Effector memory CD8-positive, alpha-beta T cell (primary cell): ENCODE measurements at regions not wholly inside any gene's neighbourhood (a gene's known extent, or its start where the extent isn't known, plus 50 kb on each side); places are given as distances from the start of the nearest gene placed in this dataset.
A peak's percentile ranks its signal among the peaks of the same experiment; 100 is the strongest.

Experiments
- ATAC-seq: fragments of 150-1000 bp; cut with Tn5 transposase; replicated peaks from 2 replicates; pipeline ENCODE4 v1.10.0; 2021; ENCODE audit warnings: mild to moderate bottlenecking, moderate library complexity
- DNase-seq, 3 experiments: peaks; one replicate each; pipeline ENCODE4 v3.0.0; 2021
- H3K27ac Mint-ChIP-seq, 2 donors: one replicate each; pipeline ENCODE4 v1.8.0; 2022; ENCODE audit warnings: mild to moderate bottlenecking in 2 of 2, mixed read lengths in 2 of 2, moderate library complexity in 2 of 2
- H3K27me3 Mint-ChIP-seq, 2 donors: one replicate each; pipeline ENCODE4 v1.8.0; 2022; ENCODE audit warnings: mixed read lengths in 2 of 2
- H3K36me3 Mint-ChIP-seq: one replicate; pipeline ENCODE4 v1.8.0; 2022; ENCODE audit warnings: mild to moderate bottlenecking, moderate library complexity, mixed read lengths; ENCODE audit not compliant: insufficient read depth
- H3K4me1 Mint-ChIP-seq, 2 donors: one replicate each; pipeline ENCODE4 v1.8.0; 2022; ENCODE audit warnings: low read depth in 2 of 2, mixed read lengths in 2 of 2
- H3K4me3 Mint-ChIP-seq, 2 donors: one replicate each; pipeline ENCODE4 v1.8.0; 2022; ENCODE audit warnings: mild to moderate bottlenecking in 2 of 2, mixed read lengths in 2 of 2, moderate library complexity in 2 of 2
- H3K9me3 Mint-ChIP-seq, 2 donors: one replicate each; pipeline ENCODE4 v1.8.0; 2022; ENCODE audit warnings: mixed read lengths in 2 of 2

DNA sequence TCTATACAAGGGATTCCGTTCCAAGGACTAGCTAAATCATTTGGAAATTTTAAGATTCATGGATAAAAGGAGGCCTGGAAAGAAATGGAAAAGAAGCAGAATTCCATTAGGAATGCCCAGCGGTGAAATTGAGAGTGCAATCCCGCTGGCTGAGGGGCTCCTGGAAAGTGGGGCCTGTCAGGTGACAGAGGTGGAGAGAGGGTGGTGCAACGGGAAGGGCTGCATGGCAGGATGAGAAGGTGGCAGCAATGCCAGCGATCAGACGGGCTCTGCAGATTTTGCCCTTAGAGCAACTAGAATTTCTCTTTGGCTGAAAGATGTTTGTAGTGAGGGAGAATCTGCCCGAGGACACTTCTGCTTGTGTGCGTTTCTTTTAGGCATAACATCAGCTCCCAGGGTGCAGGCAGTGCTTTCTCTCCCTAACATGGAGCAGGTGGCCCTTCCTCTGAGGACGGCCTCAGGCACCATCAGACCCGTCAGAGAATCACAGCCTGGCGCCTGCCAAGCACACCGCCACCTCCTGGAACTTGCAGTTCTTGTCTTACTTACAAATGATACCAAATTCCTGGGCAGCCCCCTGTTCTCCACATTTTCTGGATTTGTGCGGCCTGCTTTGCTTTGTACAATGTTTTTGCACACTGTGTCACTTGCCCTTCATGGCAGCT lies 261.6 kb downstream of the NDUFA10 start:
- peak overlapping the region in 1 of 2 donors; percentile 47 for H3K27ac Mint-ChIP-seq
- H3K27me3 Mint-ChIP-seq: peaks cover 26 to 70% of the 10 kb centered on the region in 2 donors
- no peak overlapping the region for H3K4me3 Mint-ChIP-seq
- DNase-seq (no peak), ATAC-seq (no peak)
- H3K36me3 Mint-ChIP-seq: no peaks in the 10 kb centered on the region
- no peaks in the 10 kb centered on the region for H3K4me1 Mint-ChIP-seq
- H3K9me3 Mint-ChIP-seq: no peaks in the 10 kb centered on the region

DNA sequence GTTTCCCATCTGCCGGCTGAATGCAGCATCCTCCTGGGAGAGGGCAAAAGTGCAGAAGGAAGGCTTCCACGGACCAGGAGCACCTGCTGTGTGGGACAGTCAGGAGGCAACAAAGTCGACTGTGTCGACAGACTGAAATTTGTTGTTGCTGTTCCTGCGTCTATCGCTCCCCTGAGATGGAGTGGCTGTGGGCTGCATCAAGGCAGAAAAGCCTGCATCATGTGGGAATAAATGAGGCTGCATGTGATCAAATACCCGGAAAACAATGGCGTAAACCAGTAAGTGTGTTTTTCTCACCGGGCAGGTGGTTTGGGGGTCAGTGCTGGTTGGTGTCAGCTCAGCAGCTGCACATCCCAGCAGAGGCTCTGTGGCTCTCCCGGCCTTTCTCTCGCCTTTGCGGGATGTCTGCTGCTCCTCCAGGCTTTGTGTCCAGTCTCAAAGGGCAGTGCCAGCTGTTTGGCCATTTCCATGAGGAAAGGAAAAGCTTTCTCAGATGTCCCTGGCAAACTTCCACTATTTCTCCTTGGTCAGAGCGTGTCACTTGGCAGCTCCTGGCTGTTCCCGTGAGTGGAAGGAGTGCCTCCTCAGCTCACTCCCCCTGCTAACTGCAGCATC lies 262.4 kb downstream of the NDUFA10 start:
- H3K27me3 Mint-ChIP-seq: peaks cover 25 to 69% of the 10 kb centered on the region in 2 donors
- H3K36me3 Mint-ChIP-seq: no peaks in the 10 kb centered on the region
- ATAC-seq (no peak), DNase-seq (no peak)
- no peak overlapping the region for H3K4me3 Mint-ChIP-seq
- no peaks in the 10 kb centered on the region for H3K4me1 Mint-ChIP-seq
- no peaks in the 10 kb centered on the region for H3K9me3 Mint-ChIP-seq
- peak overlapping the region in 1 of 2 donors; percentile 47 for H3K27ac Mint-ChIP-seq

DNA sequence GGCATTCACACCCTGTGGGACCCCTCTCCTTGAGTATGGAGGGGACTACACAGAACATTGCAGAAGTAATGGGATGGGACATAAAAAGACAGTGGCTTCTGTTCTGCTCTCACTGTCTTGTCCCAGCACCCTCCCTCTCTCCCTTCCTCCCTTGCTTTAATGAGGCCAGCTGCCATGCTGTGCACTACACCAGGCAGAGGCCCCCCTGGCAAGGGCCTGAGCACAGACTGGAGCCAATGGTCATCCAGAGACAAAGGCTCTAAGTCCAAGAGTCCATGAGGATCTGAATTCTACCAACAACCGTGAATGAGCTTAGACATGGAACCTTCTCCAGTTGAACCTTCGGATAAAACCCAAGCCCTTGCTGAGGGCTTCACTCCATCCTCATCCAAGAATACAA lies 263.0 kb downstream of the NDUFA10 start:
- Mint-ChIP-seq H3K9me3 (no peaks in the 10 kb centered on the region), H3K4me3 (no peak overlapping the region), H3K4me1 (peaks cover 0 to 2% of the 10 kb centered on the region in 2 donors), H3K27me3 (peaks cover 32 to 74% of the 10 kb centered on the region in 2 donors), H3K36me3 (no peaks in the 10 kb centered on the region), H3K27ac (no peak overlapping the region)
- ATAC-seq (no peak), DNase-seq (no peak)

DNA sequence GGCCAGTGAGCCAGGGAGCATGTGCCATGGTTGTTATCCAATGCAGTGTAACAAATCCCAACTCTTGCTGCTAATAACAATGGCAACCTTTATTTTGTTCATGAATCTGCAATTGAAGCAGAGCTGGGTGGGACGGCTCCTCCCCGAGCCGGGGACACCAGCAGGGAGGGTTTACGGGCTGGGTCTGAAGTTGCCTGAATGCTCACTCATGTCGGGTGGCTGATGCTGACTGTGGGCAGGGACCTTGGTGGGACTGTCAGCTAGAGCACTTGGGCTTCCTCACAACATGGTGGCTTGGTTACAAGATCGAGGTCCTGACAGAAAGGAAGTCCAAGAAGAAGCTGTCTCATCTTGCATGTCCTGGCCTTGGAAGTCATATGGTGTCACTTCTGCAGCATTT lies 264.5 kb downstream of the NDUFA10 start:
- Mint-ChIP-seq H3K9me3 (no peaks in the 10 kb centered on the region), H3K27me3 (peaks cover 28 to 66% of the 10 kb centered on the region in 2 donors), H3K36me3 (no peaks in the 10 kb centered on the region), H3K4me1 (peaks cover 0 to 2% of the 10 kb centered on the region in 2 donors), H3K27ac (no peak overlapping the region), H3K4me3 (no peak overlapping the region)
- DNase-seq: no peak
- ATAC-seq: no peak

DNA sequence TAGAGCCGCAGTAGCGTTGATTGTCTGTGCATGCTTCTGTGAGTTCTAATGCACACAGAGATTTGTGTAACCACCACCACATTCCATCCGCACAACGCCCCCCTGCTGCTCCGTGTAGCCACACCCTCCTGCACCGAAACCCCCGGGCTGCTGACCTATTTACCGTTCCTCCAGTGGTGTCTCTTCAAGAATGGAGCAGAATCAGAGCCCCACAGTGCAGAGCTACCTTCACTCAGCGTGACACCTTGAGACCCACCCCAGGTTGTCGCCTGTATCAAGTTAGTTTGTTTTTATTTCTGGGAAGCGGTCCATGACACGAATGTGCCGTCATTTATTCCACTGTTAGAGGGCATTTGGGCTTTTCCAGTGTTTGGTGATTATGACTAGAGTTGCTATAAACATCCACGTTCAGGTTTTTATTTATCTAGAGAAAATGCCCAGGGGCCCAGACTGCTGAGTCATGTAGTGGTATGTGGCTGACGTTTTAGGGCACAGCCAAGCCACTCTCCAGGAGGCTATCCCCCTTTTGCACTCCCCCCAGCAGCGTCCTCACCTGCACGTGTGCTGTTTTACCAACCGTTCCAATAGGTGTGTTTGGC lies 266.8 kb downstream of the NDUFA10 start:
- H3K36me3 Mint-ChIP-seq: no peaks in the 10 kb centered on the region
- ATAC-seq: peak; percentile 43
- no peaks in the 10 kb centered on the region for H3K9me3 Mint-ChIP-seq
- peaks cover 0 to 2% of the 10 kb centered on the region in 2 donors for H3K4me1 Mint-ChIP-seq
- H3K27ac Mint-ChIP-seq: no peak overlapping the region
- H3K27me3 Mint-ChIP-seq: peaks cover 43 to 61% of the 10 kb centered on the region in 2 donors
- no peak overlapping the region for H3K4me3 Mint-ChIP-seq
- DNase-seq: no peak

DNA sequence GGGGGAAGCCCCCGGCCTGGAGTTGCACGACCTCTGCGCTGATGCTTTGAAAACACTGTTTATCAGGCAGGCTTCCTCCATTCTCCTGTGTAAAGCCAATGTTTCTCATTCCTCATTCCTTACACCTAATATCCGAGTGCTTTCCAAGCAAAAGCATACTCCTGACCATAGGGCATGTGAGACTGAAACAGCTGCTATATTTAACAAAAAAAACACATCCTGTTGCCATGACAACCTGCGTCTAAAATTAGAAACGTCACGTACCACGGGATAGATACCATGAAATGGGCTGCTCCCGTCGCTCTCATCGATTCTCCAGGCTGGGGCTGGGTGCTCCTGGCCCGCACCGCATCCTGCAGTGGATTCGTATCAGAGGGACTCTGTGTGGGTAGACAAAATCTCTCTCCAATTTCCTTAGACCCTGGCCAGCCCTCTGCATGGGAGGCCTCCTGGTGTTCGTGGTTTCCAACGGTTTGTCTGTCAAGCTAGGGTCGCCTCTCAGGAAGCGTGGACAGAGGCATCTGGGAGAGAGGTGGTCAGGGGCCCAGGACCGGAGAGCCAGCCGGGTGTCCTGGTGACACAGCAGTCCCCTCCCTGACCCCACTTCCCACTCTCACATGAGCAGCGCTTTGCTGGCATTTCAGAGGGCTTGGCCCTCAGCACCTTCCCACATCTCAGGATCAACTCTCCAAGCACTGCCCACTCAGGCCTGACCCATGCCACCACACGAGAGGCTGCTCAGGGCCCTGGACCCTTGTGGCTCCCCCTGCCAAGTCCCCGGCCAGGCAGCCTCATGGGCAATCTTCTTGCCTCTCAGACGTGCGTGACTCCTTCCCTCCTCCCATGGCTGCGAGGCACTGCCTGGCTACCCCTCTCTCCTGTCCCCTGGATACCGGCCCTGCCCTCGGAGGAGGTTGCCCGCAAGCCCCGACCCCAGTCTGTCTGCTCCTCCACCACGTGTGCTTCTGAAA lies 268.1 kb downstream of the NDUFA10 start:
- H3K4me1 Mint-ChIP-seq: peaks cover 0 to 3% of the 10 kb centered on the region in 2 donors
- H3K27me3 Mint-ChIP-seq: peaks cover 39 to 51% of the 10 kb centered on the region in 2 donors
- no peaks in the 10 kb centered on the region for H3K36me3 Mint-ChIP-seq
- ATAC-seq (no peak), DNase-seq (no peak)
- no peaks in the 10 kb centered on the region for H3K9me3 Mint-ChIP-seq
- no peak overlapping the region for H3K4me3 Mint-ChIP-seq
- H3K27ac Mint-ChIP-seq: peak overlapping the region; percentile 19 to 49

DNA sequence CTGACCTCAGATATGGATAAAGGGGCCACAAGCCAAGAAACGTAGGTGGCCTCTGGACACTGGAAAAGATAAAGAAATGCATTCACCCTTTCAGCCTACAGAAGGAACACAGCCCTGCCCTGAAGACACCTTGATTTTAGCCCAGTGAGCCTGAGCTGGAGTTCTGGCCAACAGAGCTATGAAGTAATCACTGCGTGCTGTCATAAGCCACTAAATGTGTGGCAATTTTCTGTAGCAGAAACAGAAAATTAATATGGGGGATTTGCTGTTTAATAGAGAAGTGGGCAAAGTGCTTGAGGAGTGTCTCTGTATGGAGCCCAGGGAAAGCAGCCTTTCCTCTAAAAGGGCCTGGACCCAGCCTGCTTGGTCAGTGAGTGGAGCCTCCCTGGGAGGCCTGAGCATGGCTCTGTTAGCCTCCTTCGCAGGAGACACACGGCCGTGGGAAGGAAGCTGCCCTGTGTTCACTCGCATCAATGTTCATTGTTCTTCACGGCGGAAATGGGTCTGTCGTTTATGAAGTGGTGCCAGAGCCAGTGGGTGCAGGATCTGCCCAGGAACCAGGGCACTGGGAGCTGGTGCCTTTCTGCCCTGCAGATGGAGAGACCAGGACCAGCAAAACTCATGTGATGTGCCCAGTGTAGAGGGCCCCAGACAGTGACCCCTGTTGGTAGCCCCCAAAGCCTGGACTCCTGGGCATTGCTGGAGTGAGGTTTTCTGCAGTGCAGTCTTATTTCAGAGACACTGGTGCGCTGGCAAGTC lies 268.9 kb downstream of the NDUFA10 start:
- ATAC-seq: no peak
- no peak for DNase-seq
- H3K4me3 Mint-ChIP-seq: no peak overlapping the region
- H3K4me1 Mint-ChIP-seq: peaks cover 0 to 5% of the 10 kb centered on the region in 2 donors
- peaks cover 32 to 45% of the 10 kb centered on the region in 2 donors for H3K27me3 Mint-ChIP-seq
- no peak overlapping the region for H3K27ac Mint-ChIP-seq
- no peaks in the 10 kb centered on the region for H3K36me3 Mint-ChIP-seq
- H3K9me3 Mint-ChIP-seq: no peaks in the 10 kb centered on the region

DNA sequence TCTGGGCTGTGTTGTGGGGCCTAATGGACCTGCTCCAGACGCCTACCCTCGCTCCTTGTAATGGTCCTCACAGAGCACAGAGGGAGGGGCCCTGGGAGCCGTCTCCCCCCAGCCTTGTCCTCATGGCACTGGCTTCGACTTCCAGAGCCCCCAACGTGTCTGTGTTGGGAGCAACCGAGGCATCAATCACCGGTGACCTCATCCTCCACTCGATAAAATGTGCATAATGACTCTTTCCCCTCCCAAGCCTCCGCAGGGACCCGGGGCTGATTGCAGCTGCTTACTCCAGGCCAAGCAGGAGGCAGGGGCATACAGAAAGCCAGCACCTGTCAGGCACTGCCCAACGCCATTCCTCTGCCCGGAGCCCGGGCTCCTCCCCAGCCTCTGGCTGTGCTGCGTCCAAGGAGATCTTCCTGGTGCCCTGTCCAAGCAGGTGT lies 271.7 kb downstream of the NDUFA10 start:
- H3K4me3 Mint-ChIP-seq: no peak overlapping the region
- peak overlapping the region in 1 of 2 donors; percentile 49 for H3K27ac Mint-ChIP-seq
- H3K27me3 Mint-ChIP-seq: peaks cover 26 to 31% of the 10 kb centered on the region in 2 donors
- H3K9me3 Mint-ChIP-seq: no peaks in the 10 kb centered on the region
- no peak for DNase-seq
- no peaks in the 10 kb centered on the region for H3K36me3 Mint-ChIP-seq
- no peak for ATAC-seq
- peaks cover 0 to 7% of the 10 kb centered on the region in 2 donors for H3K4me1 Mint-ChIP-seq

DNA sequence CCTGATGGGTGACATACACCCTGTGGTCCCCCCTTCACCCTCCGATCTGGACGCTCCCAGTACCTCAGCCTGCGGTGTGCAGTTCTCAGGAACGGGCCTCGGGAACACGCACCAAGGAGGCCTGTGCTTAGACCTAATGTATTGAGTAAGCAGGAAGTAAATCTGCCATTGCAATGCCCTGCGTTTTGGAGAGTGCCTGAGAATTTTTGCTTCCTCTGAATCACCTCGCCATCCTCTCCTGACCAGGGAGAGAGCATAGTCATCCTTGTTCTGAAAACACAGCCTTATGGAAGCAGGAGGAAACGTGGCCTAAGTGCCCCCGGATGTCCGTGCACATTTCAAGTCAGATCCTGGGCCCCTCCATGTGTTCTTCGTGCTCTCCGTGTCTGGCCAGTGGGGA lies 272.2 kb downstream of the NDUFA10 start:
- no peak for DNase-seq
- H3K9me3 Mint-ChIP-seq: no peaks in the 10 kb centered on the region
- H3K4me3 Mint-ChIP-seq: no peak overlapping the region
- peaks cover 0 to 9% of the 10 kb centered on the region in 2 donors for H3K4me1 Mint-ChIP-seq
- no peak for ATAC-seq
- no peak overlapping the region for H3K27ac Mint-ChIP-seq
- no peaks in the 10 kb centered on the region for H3K36me3 Mint-ChIP-seq
- H3K27me3 Mint-ChIP-seq: peaks cover 21 to 28% of the 10 kb centered on the region in 2 donors

DNA sequence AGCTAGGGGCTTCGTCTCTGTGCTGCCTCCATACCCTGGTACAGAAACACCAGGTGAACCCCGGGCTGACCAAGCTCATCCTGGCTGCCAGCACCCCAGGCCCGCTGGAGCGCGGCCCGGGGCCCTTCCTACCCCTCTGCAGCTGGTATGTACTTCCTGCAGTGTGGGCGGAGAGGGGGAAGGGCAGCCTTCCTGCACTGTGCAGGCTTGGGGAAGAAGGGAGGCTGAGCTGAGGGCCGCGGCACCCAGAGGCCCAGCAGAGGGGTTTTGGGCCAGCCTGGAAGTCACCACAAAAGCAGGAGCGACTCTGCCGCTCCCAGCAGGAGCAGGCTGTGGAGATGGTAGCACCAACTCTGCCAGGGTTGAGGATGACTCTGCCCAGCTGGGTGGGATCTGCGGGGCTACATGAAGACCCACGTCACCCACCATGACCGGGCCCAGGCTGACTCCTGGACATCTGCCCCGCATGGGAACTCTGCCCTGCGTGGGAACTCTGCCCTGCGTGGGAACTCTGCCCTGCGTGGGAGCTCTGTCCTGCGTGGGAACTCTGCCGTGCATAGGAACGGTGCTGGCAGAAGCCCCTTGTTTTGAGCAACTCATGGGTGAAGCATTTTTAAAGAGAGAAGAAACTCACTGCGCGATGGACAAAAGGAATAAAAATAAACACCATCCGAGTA lies 273.3 kb downstream of the NDUFA10 start:
- Mint-ChIP-seq H3K27ac (no peak overlapping the region), H3K4me1 (peaks cover 4 to 13% of the 10 kb centered on the region in 2 donors), H3K4me3 (no peak overlapping the region), H3K36me3 (no peaks in the 10 kb centered on the region), H3K9me3 (no peaks in the 10 kb centered on the region), H3K27me3 (peaks cover 12 to 18% of the 10 kb centered on the region in 2 donors)
- ATAC-seq (peak; percentile 47), DNase-seq (no peak)

DNA sequence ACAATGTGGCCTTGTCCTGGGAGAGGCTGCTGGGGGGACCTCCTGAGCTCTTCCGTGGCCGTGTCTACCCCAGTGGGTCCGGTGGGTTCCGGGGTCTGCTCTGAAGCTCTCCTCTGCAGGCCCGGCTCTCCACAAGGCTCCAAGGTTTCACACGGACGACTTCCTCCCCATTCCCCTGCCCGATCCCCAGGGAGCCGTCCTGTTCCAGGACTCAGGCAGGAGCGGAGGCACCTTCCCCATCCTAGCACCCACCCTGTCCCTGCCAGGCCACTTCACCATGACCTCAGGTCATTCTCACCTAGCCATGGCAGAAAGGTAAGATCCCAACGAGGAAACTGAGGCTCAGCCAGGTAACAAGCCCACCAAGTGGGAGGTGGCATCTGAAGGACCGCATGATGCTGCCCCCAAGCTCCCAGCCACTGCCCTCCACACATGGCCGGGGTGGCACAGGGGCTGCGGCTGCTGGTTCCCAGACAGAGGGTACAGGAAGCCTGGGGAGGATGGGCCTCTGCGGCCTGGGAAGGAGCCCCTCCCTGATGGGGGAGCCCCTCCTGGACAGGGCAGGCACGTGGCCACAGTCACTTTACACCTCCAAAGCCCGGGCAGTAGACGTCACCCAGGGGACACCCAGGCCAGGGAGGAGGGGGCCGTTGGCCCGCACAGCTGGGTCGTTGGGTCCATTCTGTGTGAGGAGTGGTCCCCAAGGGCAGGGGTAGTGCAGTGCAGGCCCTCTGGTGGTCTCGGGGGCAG lies 274.0 kb downstream of the NDUFA10 start:
- no peak overlapping the region for H3K27ac Mint-ChIP-seq
- H3K36me3 Mint-ChIP-seq: no peaks in the 10 kb centered on the region
- ATAC-seq: no peak
- DNase-seq: no peak
- peaks cover 12 to 18% of the 10 kb centered on the region in 2 donors for H3K27me3 Mint-ChIP-seq
- H3K4me3 Mint-ChIP-seq: no peak overlapping the region
- no peaks in the 10 kb centered on the region for H3K9me3 Mint-ChIP-seq
- peaks cover 4 to 14% of the 10 kb centered on the region in 2 donors for H3K4me1 Mint-ChIP-seq
